Stimulated activated effector memory CD8-positive, alpha-beta T cell treated with anti-CD3 and anti-CD28 coated beads, Interleukin-12 subunit alpha, Interleukin-12 subunit beta, amount 100 ng/mL, for 72 hours (primary cell): ENCODE measurements at regions not wholly inside any gene's neighbourhood (a gene's known extent, or its start where the extent isn't known, plus 50 kb on each side); places are given as distances from the start of the nearest gene placed in this dataset.
"Not testable (repeated sequence)": the region's sequence is repeated elsewhere in the genome, so short reads cannot be mapped to it uniquely, and the experiment has no call there.

ENCODE experiments used
- ATAC-seq: fragments of 150-1000 bp; cut with Tn5 transposase; 2 replicates; pipeline ENCODE4 v1.10.0; 2021
- DNase-seq, 2 donors: peaks; one replicate each; pipeline ENCODE4 v3.0.0; 2021 to 2022; ENCODE audit warnings: low spot score in 2 of 2
- H3K27ac Mint-ChIP-seq: one replicate; pipeline ENCODE4 v1.8.0; 2022; ENCODE audit warnings: mild to moderate bottlenecking, mixed read lengths
- H3K36me3 Mint-ChIP-seq: one replicate; pipeline ENCODE4 v1.8.0; 2022; ENCODE audit warnings: mild to moderate bottlenecking, mixed read lengths
- H3K4me1 Mint-ChIP-seq: one replicate; pipeline ENCODE4 v1.8.0; 2022; ENCODE audit warnings: mixed read lengths
- H3K4me3 Mint-ChIP-seq: one replicate; pipeline ENCODE4 v1.8.0; 2022; ENCODE audit warnings: mild to moderate bottlenecking, mixed read lengths
- H3K9me3 Mint-ChIP-seq: one replicate; pipeline ENCODE4 v1.8.0; 2022; ENCODE audit warnings: mixed read lengths

DNA sequence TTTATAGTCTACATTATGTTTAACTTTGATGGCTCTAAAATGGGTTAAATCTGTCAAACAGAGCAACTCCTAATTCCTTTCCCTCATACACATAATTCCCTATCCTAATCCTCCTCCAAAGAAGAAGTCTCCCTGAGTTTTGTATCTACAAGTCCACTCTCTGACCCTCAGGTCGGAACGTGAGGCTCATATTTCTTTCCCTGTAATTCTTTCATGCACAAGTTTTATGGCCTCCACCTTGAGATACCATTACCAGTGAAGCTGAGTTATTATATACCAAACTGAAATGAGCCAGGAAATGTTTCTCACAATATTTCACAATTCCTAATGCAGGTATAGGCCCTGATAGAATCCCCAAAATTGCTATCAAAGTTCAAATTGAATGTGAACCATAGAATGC, 106.4 kb downstream of the CASP12 start:
- H3K4me3 Mint-ChIP-seq: no peak overlapping the region
- no peaks in the 10 kb centered on the region for H3K9me3 Mint-ChIP-seq
- no peak for DNase-seq
- H3K27ac Mint-ChIP-seq: no peak overlapping the region
- ATAC-seq: no peak
- H3K4me1 Mint-ChIP-seq: no peaks in the 10 kb centered on the region
- no peaks in the 10 kb centered on the region for H3K36me3 Mint-ChIP-seq

DNA sequence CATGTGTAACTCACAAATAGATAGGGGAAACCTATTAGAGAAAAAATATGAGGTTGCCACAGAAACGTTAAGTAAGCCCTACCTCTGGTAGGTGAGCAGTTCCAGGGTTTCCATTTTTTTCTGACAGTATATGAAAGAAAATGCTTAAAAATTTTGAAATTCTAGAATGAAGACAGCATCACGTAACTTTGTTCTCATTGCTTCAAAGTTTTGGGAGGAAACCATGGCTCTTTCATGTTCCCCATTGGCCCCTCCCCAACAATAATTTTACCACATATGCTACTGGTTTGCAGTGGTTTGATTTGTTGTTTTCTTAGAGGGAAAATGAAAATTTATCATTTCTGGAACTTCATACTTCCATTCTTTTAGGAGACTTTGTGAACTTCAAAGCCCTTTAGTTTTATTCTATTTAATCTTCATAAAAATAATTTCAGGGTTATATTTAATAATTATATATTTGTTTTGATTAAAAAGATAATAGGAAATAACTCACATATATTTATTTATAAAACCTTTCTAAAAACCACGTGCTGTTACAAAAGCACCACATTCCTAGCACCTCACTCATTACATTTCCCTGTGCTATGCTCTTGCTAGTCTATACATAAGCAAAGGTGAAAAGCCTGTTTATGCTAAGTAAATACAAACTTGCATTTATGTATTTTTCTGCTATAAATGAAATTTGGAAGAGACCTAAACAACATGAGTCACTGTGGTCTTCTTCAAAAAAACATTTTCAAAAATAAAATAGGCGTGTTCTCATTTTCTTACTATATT, 113.4 kb downstream of the CASP12 start:
- no peaks in the 10 kb centered on the region for H3K4me1 Mint-ChIP-seq
- no peak for ATAC-seq

GRCh38 chr11:104783241-104783640, 115.0 kb downstream of the CASP12 start:
- no peaks in the 10 kb centered on the region for H3K36me3 Mint-ChIP-seq
- no peaks in the 10 kb centered on the region for H3K4me1 Mint-ChIP-seq
- H3K9me3 Mint-ChIP-seq: no peaks in the 10 kb centered on the region
- DNase-seq (no peak), ATAC-seq (no peak)
- H3K27ac Mint-ChIP-seq: no peak overlapping the region
- H3K4me3 Mint-ChIP-seq: no peak overlapping the region

More for the DNA sequence above, 113.4 kb downstream of the CASP12 start:
- Mint-ChIP-seq H3K27ac (no peak overlapping the region), H3K36me3 (no peaks in the 10 kb centered on the region), H3K9me3 (no peaks in the 10 kb centered on the region), H3K4me3 (no peak overlapping the region)
- no peak for DNase-seq

GRCh38 chr11:104782377-104782754, 115.9 kb downstream of the CASP12 start:
- H3K4me3 Mint-ChIP-seq: no peak overlapping the region
- H3K27ac Mint-ChIP-seq: no peak overlapping the region
- H3K36me3 Mint-ChIP-seq: no peaks in the 10 kb centered on the region

DNA sequence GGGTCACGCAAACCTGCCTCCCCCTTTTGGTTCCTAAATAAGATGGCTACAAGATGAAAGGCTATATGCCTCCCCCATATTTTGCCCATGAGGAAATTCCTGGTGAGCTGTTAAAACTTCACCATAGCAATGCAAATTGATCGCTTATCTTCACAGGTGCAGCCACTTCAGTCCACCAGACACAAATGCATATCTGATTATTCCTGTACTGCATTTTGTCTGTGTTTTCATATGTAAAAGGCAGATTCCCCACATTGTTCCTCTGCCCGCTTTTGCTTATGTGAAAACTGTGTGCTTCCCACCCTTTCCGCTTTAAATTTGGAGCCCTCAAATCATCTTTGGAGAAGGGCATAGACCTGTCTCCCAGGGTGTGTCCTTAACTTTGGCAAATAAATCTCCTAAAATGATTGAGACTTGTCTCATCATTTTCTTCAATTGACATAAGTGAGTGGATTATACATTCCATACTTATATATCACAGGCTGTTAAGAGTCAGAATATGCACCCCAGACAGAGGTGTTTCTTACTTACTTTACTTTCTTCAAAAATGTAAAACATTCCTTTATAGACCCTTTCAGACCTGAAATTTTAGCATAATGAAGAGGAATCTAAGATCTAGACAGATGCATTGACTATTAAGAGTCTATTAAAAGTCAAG, 116.4 kb downstream of the CASP12 start:
- H3K36me3 Mint-ChIP-seq: no peaks in the 10 kb centered on the region
- DNase-seq (no peak), ATAC-seq (no peak)
- no peaks in the 10 kb centered on the region for H3K4me1 Mint-ChIP-seq
- H3K9me3 Mint-ChIP-seq: no peaks in the 10 kb centered on the region
- H3K27ac Mint-ChIP-seq: no peak overlapping the region
- no peak overlapping the region for H3K4me3 Mint-ChIP-seq

More at GRCh38 chr11:104782377-104782754, 115.9 kb downstream of the CASP12 start:
- H3K4me1 Mint-ChIP-seq: no peaks in the 10 kb centered on the region
- DNase-seq (no peak), ATAC-seq (no peak)
- no peaks in the 10 kb centered on the region for H3K9me3 Mint-ChIP-seq

DNA sequence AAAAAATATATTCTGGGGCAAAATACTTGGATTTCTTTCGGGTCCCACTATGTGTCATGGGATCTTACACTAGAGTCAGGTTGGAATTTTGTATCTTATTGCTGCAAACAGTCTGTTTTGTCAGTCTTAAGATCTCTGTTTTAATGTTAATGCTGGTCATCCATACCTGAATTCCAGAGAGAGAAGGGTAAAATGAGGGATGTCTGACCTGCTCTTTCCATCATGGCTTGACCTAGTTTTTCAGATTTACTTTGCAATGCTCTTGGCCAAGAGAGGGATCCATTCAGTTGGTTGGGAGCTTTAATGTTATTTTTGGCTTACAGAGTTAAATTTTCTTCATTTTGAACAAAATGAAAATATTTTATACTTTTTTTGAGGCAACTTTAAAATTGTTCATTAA, 117.2 kb downstream of the CASP12 start:
- H3K4me3 Mint-ChIP-seq: no peak overlapping the region
- ATAC-seq (no peak), DNase-seq (no peak)
- no peaks in the 10 kb centered on the region for H3K9me3 Mint-ChIP-seq
- no peaks in the 10 kb centered on the region for H3K36me3 Mint-ChIP-seq
- no peak overlapping the region for H3K27ac Mint-ChIP-seq
- H3K4me1 Mint-ChIP-seq: no peaks in the 10 kb centered on the region

- Mint-ChIP-seq H3K4me1 (no peaks in the 10 kb centered on the region), H3K27ac (no peak overlapping the region), H3K9me3 (peaks cover 3% of the 10 kb centered on the region), H3K4me3 (no peak overlapping the region), H3K36me3 (no peaks in the 10 kb centered on the region)
- ATAC-seq (no peak), DNase-seq (no peak)
Measured at GRCh38 chr11:104776501-104777170, 121.6 kb downstream of the CASP12 start.

GRCh38 chr11:104774578-104774977, 123.7 kb downstream of the CASP12 start:
- ATAC-seq: no peak
- no peak overlapping the region for H3K4me3 Mint-ChIP-seq
- no peak for DNase-seq
- no peaks in the 10 kb centered on the region for H3K4me1 Mint-ChIP-seq
- no peak overlapping the region for H3K27ac Mint-ChIP-seq
- no peaks in the 10 kb centered on the region for H3K36me3 Mint-ChIP-seq
- peaks cover 3% of the 10 kb centered on the region for H3K9me3 Mint-ChIP-seq

DNA sequence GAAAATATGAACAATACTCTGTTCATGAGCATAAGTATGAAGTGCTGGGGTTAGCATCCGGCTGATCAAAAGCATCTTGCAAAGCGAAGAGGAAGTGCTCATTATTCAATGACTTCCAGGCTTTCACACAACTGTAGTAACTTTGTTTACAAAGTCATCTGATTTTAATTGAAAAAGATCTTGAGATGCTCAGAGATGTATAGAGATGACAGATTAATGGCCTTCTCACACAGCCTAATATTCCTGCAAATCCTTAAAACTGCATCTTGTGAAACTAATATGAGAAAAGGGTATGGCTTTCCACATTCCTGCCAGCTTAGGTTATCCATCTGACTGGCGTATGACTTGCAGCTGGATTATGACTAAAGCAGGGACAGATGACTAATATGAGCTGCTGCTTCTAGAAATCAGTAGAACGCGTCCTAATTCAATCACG, 125.4 kb downstream of the CASP12 start:
- H3K4me1 Mint-ChIP-seq: no peaks in the 10 kb centered on the region
- peak; percentile 47 for ATAC-seq
- H3K4me3 Mint-ChIP-seq: no peak overlapping the region
- DNase-seq: no peak
- H3K27ac Mint-ChIP-seq: no peak overlapping the region
- H3K36me3 Mint-ChIP-seq: no peaks in the 10 kb centered on the region
- peaks cover 3% of the 10 kb centered on the region for H3K9me3 Mint-ChIP-seq

DNA sequence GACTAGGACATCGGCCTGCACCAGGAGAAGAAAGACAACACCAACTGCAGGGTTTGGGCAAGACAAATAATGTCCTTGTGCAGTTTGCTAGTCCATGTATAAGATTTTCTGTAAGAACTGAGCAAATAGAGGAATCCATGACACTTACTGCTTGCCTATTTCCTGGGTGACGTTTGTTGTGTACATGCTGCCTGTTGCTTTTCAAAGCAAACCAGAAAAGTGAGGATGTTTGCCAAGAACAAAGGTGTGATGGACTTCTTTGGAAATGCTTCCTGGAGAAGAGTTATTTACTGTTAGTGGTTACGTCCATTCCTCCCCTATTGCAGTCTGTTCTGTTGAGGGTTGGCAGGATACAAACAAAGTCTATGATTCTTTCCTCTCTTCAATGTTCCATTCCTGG, 126.5 kb downstream of the CASP12 start:
- Mint-ChIP-seq H3K36me3 (no peaks in the 10 kb centered on the region), H3K4me1 (no peaks in the 10 kb centered on the region), H3K9me3 (peaks cover 3% of the 10 kb centered on the region)

GRCh38 chr11:104771046-104771445, 127.2 kb downstream of the CASP12 start:
- not testable (repeated sequence) for H3K27ac Mint-ChIP-seq, H3K4me3 Mint-ChIP-seq, H3K9me3 Mint-ChIP-seq, H3K4me1 Mint-ChIP-seq, H3K36me3 Mint-ChIP-seq, DNase-seq, ATAC-seq

More for the DNA sequence above, 126.5 kb downstream of the CASP12 start:
- Mint-ChIP-seq H3K4me3 (no peak overlapping the region), H3K27ac (no peak overlapping the region)
- DNase-seq (no peak), ATAC-seq (no peak)

GRCh38 chr11:104765401-104766095, 132.7 kb downstream of the CASP12 start:
- no peak overlapping the region for H3K27ac Mint-ChIP-seq
- peaks cover 13% of the 10 kb centered on the region for H3K4me1 Mint-ChIP-seq
- no peak overlapping the region for H3K4me3 Mint-ChIP-seq
- H3K36me3 Mint-ChIP-seq: no peaks in the 10 kb centered on the region
- DNase-seq: no peak
- peaks cover 4% of the 10 kb centered on the region for H3K9me3 Mint-ChIP-seq
- ATAC-seq: no peak

DNA sequence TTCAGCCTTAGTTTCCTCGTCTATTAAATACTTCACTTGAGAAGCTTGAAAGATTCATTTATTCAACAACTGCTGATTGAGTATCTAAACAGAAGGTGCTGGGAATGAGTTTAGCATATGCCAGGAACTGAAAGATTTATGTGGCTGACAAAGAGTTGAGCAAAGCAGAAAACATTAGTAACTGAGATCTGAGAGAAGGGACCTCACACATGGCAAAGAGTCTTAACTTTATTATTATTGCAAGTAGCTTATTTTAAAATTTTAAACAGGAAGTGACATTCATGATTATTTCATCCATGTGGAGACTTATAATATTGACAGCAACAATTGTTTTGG, 133.6 kb downstream of the CASP12 start:
- ATAC-seq: peak; percentile 63
- DNase-seq: no peak
- peaks cover 8% of the 10 kb centered on the region for H3K9me3 Mint-ChIP-seq
- no peaks in the 10 kb centered on the region for H3K36me3 Mint-ChIP-seq
- no peak overlapping the region for H3K4me3 Mint-ChIP-seq
- no peak overlapping the region for H3K27ac Mint-ChIP-seq
- peaks cover 13% of the 10 kb centered on the region for H3K4me1 Mint-ChIP-seq

DNA sequence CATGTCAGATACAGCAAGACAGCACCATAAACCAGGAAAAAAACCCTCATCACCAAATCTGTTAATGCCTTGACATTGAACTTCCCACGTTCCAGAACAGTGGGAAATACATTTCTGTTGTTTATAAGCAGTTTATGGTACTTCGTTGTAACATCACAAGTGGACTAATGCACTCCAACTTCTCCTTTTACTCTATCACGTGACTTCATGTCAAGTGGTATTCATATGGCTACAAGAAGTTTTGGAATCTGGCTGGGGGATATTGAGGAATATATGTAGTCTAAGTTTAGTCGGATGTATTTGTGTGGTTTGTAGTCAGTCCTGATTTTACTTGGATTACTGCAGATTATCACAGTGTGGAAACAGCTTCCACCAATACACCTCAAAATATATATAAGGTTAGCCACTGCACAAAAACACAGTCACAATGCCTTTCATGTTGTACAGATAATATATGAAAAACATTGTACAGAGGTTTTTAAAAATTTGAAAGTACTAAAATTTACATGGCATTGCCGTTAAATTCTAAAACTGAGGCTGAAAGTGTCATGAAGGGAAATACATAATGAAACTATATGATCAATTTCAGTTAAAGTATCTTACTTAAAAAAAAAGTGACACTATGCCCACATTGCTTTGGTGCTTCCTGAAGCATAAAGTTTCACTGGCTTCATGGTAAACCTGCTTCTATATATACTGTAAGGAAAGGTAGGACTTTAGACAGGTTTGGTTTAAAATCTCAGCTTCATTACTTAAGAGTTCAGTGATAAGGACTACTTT, 134.1 kb downstream of the CASP12 start:
- Mint-ChIP-seq H3K27ac (no peak overlapping the region), H3K4me3 (no peak overlapping the region), H3K9me3 (peaks cover 11% of the 10 kb centered on the region), H3K4me1 (peaks cover 13% of the 10 kb centered on the region), H3K36me3 (no peaks in the 10 kb centered on the region)
- ATAC-seq (peak; percentile 82), DNase-seq (no peak)

DNA sequence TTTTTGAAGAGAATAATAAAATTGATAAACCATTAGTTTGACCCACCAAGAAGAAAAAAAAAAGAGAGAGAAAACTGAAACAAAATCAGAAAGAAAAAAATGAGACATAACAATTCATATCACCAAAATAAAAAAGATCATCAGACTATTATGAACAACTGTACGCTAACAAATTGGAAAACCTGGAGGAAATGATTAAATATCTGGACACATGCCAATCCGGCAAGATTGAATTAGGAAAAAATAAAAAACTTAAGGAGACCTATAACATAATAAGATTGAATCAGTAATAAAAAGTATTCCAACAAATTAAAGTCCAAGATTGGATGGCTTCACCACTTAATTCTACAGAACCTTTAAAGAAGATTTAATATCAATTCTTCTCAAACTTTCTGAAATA, 136.7 kb downstream of the CASP12 start:
- H3K4me3 Mint-ChIP-seq: no peak overlapping the region
- H3K27ac Mint-ChIP-seq: no peak overlapping the region
- no peaks in the 10 kb centered on the region for H3K36me3 Mint-ChIP-seq
- DNase-seq (no peak), ATAC-seq (no peak)
- peaks cover 13% of the 10 kb centered on the region for H3K4me1 Mint-ChIP-seq
- peaks cover 15% of the 10 kb centered on the region for H3K9me3 Mint-ChIP-seq
